Activated naive CD4-positive, alpha-beta T cell treated with anti-CD3 and anti-CD28 coated beads, Interleukin-2, amount 50 U/mL, for 16 hours (primary cell): ENCODE measurements at regions not wholly inside any gene's neighbourhood (a gene's known extent, or its start where the extent isn't known, plus 50 kb on each side); places are given as distances from the start of the nearest gene placed in this dataset.

Source experiments
- DNase-seq: peaks from one replicate; pipeline ENCODE4 v3.0.0-alpha.2; 2020

GRCh38 chr2:16862471-16862870 lies 196.8 kb upstream of the CYRIA start:
- DNase-seq, result no peak

GRCh38 chr2:16861530-16861929 lies 195.9 kb upstream of the CYRIA start:
- DNase-seq, result no peak

- no peak for DNase-seq
Measured at GRCh38 chr2:16861111-16861510, 195.5 kb upstream of the CYRIA start.

GRCh38 chr2:16860627-16861026 lies 195.0 kb upstream of the CYRIA start:
- no peak for DNase-seq

- no peak for DNase-seq
Measured at GRCh38 chr2:16855183-16855582, 189.5 kb upstream of the CYRIA start.

- no peak for DNase-seq
Measured at GRCh38 chr2:16853088-16853487, 187.5 kb upstream of the CYRIA start.

GRCh38 chr2:16852651-16853050 lies 187.0 kb upstream of the CYRIA start:
- no peak for DNase-seq

- no peak for DNase-seq
Measured at GRCh38 chr2:16851126-16851525, 185.5 kb upstream of the CYRIA start.

- DNase-seq, result no peak
Measured at GRCh38 chr2:16840496-16841172, 175.0 kb upstream of the CYRIA start.

- no peak for DNase-seq
Measured at GRCh38 chr2:16832910-16833309, 167.3 kb upstream of the CYRIA start.

- DNase-seq, result no peak
Measured at GRCh38 chr2:16828828-16829160, 163.2 kb upstream of the CYRIA start.

- DNase-seq, result no peak
Measured at GRCh38 chr2:16828044-16828827, 162.6 kb upstream of the CYRIA start.

- DNase-seq, result no peak
Measured at GRCh38 chr2:16824472-16824871, 158.8 kb upstream of the CYRIA start.

- DNase-seq, result no peak
Measured at GRCh38 chr2:16821692-16822091, 156.1 kb upstream of the CYRIA start.

GRCh38 chr2:16818203-16818556 lies 152.5 kb upstream of the CYRIA start:
- no peak for DNase-seq

- DNase-seq, result no peak
Measured at GRCh38 chr2:16817305-16818202, 151.9 kb upstream of the CYRIA start.

- DNase-seq, result no peak
Measured at GRCh38 chr2:16816522-16816921, 150.9 kb upstream of the CYRIA start.

- DNase-seq, result no peak
Measured at GRCh38 chr2:16816016-16816415, 150.4 kb upstream of the CYRIA start.

- no peak for DNase-seq
Measured at GRCh38 chr2:16813593-16813992, 148.0 kb upstream of the CYRIA start.

- DNase-seq, result no peak
Measured at GRCh38 chr2:16798472-16798871, 132.8 kb upstream of the CYRIA start.

GRCh38 chr2:16791496-16791895 lies 125.9 kb upstream of the CYRIA start:
- DNase-seq, result no peak

- DNase-seq, result no peak
Measured at GRCh38 chr2:16785149-16785548, 119.5 kb upstream of the CYRIA start.

- no peak for DNase-seq
Measured at GRCh38 chr2:16784652-16785051, 119.0 kb upstream of the CYRIA start.
